ENCODE measurements at regions not wholly inside any gene's neighbourhood (a gene's known extent, or its start where the extent isn't known, plus 50 kb on each side); places are given as distances from the start of the nearest gene placed in this dataset.
"Not testable (repeated sequence)": the region's sequence is repeated elsewhere in the genome, so short reads cannot be mapped to it uniquely, and the experiment has no call there.

DNA sequence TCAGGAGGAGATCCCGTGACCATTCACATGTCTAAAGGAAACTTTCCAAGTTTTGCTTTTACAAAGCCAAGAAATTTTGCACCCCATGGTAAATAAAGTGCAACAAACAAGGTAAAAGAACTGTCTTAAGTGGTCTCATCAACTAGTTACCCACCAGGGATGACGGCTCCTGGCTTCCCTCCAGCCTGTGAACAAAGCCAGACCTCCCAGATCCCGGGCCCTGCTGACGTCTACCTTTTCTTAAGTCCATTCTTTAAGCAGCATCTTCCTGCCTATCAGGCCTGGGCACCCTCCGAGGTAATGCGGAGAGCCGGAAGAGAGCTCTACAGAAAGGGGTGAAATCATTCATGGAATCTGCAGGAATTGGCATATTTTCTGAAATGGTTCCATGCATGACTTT, 58.0 kb upstream of the DAAM1 start:
- no peak for DNase-seq

DNA sequence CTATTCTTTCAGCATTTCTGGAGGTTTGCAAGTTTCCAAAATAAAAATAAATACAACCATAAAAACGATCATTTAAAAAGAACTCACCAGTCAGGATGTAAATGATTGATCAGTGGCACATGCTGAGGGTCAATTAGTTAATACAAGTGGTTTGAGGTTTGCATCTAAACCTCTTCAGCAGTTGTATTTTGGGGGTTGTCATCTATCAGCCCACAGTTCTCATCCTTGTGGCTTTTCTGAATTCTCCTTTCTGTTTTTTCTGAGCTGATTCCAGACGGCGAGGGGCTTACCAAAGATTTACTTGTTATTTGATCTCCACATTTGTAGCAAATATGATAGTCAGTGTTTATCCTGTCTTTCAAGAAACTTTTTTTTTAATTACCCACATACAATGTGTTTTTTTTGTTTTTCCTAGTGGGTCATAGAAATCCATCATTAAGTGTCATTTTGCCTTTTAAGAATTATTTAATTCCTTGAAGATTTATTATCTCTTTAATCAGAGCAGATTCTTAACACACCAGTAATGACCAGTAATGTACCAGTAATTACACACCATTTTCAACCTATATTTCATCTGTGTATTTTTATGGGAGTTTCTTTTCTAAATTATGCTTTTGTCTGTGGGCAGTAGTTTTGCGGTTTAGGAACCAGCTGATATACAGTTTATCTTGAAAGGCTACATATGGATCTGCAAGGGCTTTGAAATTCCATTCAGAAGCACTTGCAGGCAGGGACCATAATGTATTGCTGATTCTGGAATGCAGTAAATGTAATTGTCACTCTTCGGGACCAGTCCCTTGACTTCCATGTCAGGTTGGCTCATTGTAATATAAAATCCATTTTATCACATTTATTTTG, 56.3 kb upstream of the DAAM1 start:
- DNase-seq, result no peak

DNA sequence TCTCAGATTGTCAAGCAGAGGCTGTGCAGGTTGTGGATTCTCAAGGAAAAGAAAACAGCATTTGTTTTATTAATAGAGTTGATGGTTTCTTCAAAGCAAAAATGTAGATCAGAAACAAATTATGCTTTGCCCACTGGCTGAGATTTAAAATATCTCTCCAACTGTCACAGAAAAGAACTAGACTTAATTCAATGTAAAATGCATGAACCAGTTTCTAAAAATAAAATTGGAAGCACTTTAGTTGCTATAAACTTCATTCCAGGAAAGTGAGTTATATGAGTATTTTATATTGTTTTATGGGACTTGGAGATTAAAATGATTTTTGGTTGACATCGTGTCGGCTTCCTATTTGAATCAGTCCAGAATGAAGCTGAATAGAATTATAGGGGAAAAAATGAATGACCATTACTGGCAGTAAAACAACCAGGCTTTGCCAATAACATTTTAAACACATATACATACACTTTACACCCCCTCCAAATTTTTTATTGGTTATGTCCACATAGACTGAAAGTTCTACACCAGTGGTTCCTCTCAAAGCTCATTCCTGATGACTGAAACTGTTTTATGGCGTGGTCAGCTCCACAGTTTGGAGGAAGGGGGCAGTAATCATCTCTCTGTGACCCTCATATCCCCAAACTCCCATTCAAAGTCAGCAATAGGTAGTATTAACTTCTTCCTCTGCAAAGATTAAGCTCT, 55.5 kb upstream of the DAAM1 start:
- no peak for DNase-seq

DNA sequence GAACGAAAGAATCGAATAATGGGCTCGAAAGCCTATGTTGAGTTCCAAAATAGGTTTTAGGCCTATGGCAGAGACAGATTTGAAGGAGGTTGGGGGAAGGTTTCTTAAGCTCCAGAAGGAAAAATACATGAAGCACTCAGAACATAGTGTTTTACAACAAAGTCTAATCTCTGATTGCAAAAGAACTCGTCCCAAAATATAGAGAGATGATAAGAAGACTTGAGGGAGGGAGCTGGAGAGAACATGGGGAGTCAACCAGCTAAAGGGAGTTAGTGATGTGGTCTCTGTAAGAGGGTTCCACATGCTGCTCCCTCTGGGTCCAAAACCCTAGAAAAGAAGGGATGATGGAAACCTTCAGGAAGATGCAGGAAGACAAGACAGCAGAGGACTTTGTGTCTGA, 54.8 kb upstream of the DAAM1 start:
- DNase-seq, result no peak

DNA sequence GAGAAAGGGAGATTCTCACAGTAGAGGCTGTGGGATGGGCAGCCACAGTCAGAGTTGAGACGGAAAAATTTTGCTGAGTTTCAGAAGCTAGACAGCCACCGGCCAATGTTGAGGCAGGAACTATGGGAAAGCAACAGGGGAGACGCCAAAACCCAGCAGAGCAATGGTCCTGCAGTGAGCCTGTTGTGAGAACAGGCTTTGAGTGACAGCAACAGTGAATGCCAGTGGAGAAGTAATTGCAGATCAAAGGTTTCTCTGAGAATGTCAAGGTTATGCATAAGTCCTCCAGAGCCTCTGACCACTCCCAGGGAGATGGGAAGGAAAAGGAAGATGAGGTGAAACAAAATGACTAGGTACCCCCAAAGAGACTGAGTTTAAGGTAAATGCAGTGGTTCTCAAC, 54.2 kb upstream of the DAAM1 start:
- no peak for DNase-seq

DNA sequence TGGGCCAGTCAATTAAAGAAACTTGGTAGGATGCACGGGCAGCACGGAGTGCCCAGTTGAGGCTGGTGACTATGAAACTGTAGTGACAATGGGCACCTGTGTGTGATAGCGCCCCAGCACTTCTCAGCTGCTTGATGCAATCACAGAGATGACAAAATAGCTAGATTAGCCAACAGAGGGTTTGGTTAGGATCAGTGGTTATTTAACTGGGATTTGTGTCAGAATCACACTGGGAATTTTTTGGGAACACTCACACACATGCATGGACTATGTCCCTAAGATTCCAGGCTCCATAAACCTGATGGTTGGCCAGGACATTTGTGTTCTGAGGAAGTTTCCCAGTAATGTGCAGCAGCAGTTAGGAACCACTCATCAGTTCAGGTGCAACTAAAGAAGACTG, 51.2 kb upstream of the DAAM1 start:
- no peak for DNase-seq

DNA sequence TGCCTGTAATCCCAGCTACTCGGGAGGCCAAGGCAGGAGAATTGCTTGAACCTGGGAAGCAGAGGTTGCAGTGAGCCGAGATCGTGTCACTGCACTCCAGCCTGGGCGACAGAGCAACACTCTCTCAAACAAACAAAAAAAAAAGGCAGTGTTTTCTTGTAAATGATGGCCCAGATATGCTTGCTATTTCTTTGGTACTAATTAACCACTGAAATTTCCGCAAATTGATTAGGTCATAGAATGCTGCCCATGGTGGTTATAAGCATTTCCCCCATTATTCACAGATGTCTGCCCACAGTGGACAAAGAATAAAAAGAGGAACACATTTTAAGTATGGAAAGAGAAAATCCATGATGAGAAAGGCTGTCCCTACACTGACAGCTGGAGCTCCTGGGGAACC, 49.9 kb upstream of the DAAM1 start:
- not testable (repeated sequence) for DNase-seq

Measured in stimulated activated CD4-positive, alpha-beta T cell treated with anti-CD3 and anti-CD28 coated beads, Interleukin-15, amount 100 ng/mL, for 24 hours (primary cell).